ENCODE measurements at regions not wholly inside any gene's neighbourhood (a gene's known extent, or its start where the extent isn't known, plus 50 kb on each side); places are given as distances from the start of the nearest gene placed in this dataset.

GRCh38 chr5:75856056-75856455, 138.8 kb upstream of the POC5 start:
- H3K23ac ChIP-seq (ENCODE audit: insufficient read length): no peak overlapping the region
- no peak overlapping the region for H2AFZ ChIP-seq (ENCODE audit: low read length)
- H3K79me1 ChIP-seq (ENCODE audit: low read depth, low read length): no peaks in the 10 kb centered on the region
- no peaks in the 10 kb centered on the region for H3K23me2 ChIP-seq (ENCODE audit: low read depth, low read length)
- H4K8ac ChIP-seq (ENCODE audit: extremely low read depth, insufficient read depth, low read length): no peak overlapping the region
- no peaks in the 10 kb centered on the region for H3K36me3 ChIP-seq (ENCODE audit: control insufficient read depth in 2 of 4, insufficient read depth in 4 of 4, low read length in 3 of 4)
- FAIRE-seq (no peak), DNase-seq (ENCODE audit: low read depth in 1 of 2, low spot score in 2 of 2) (no peak)
- no peak overlapping the region for H3K56ac ChIP-seq (replicated peaks; ENCODE audit: insufficient read length, low read depth, low read length)
- no peak overlapping the region for H2BK20ac ChIP-seq (ENCODE audit: low read length)
- no peak overlapping the region for H3K4ac ChIP-seq (replicated peaks; ENCODE audit: insufficient read length, low read depth, low read length)
- H2BK5ac ChIP-seq (ENCODE audit: low read depth, low read length): no peak overlapping the region
- POLR2A ChIA-PET (ENCODE audit: partially characterized antibody): no interaction called here
- H4K20me1 ChIP-seq (replicated peaks in 1 of 2; ENCODE audit: control insufficient read depth in 1 of 2, insufficient read depth in 2 of 2, low read length in 2 of 2): no peaks in the 10 kb centered on the region
- H4K5ac ChIP-seq (ENCODE audit: insufficient read length, low read depth, low read length): no peak overlapping the region
- no peak overlapping the region for H3K14ac ChIP-seq (ENCODE audit: insufficient read length)
- H3K79me2 ChIP-seq (ENCODE audit: control insufficient read depth in 1 of 2, insufficient read depth in 2 of 2, low read length in 2 of 2): no peaks in the 10 kb centered on the region
- H2BK120ac ChIP-seq (replicated peaks; ENCODE audit: low read depth, low read length): no peak overlapping the region
- no peak overlapping the region for H3K4me2 ChIP-seq (ENCODE audit: insufficient read depth in 1 of 2, low read depth in 2 of 2, low read length in 2 of 2)
- H3K27me3 ChIP-seq (replicated peaks in 1 of 4; ENCODE audit: control insufficient read depth in 3 of 4, extremely low read depth in 1 of 4, insufficient read depth in 3 of 4, low read length in 3 of 4): no peaks in the 10 kb centered on the region
- H2BK15ac ChIP-seq (ENCODE audit: low read length): no peak overlapping the region
- no peak for TF ChIP-seq TBP (IDR thresholded peaks at IDR 0.05; ENCODE audit: low read depth, low read length)
- no peak for TF ChIP-seq ZNF274 (IDR thresholded peaks at IDR 0.05; ENCODE audit: borderline replicate concordance, extremely low read depth, low read length)
- no peak overlapping the region for H3K18ac ChIP-seq (ENCODE audit: extremely low read depth, low read length)
- no peak overlapping the region for H3K9ac ChIP-seq (replicated peaks in 1 of 4; ENCODE audit: extremely low read depth in 1 of 4, low read depth in 3 of 4, low read length in 3 of 4)
- no peak overlapping the region for H3K27ac ChIP-seq (ENCODE audit: low read depth, low read length)
- no peak overlapping the region for H3K4me3 ChIP-seq (ENCODE audit: extremely low read depth in 1 of 4, insufficient read depth in 2 of 4, low read depth in 3 of 4, low read length in 4 of 4)
- no peak overlapping the region for H4K91ac ChIP-seq (replicated peaks; ENCODE audit: insufficient read length, low read length)
- no peak overlapping the region for H2BK12ac ChIP-seq (ENCODE audit: low read depth, low read length)
- H2AK5ac ChIP-seq (ENCODE audit: low read depth, low read length): no peak overlapping the region
- 0 out of 4 replicates have a peak, but pooled peaks cover 0 to 3% of the 10 kb centered on the region in 2 experiments for H3K9me3 ChIP-seq (ENCODE audit: insufficient read depth in 2 of 2, low read depth in 1 of 2, low read length in 1 of 2)
- CTCF ChIA-PET (ENCODE audit: partially characterized antibody): interaction anchor here (1.0 kb wide), 1 partner anchor 48 kb away, joined by 4 read pairs; no protein-coding TSS in a partner anchor
- no peaks in the 10 kb centered on the region for H3K4me1 ChIP-seq (replicated peaks in 1 of 4; ENCODE audit: control insufficient read depth in 3 of 4, insufficient read depth in 4 of 4, low read length in 3 of 4)

Data from H1 (cell line).